DMS 273 (cell line): ENCODE measurements at regions not wholly inside any gene's neighbourhood (a gene's known extent, or its start where the extent isn't known, plus 50 kb on each side); places are given as distances from the start of the nearest gene placed in this dataset.
A peak's percentile ranks its signal among the peaks of the same experiment; 100 is the strongest.
"Not testable (repeated sequence)": the region's sequence is repeated elsewhere in the genome, so short reads cannot be mapped to it uniquely, and the experiment has no call there.

ENCODE experiments used
- DNase-seq: peaks from one replicate; lab custom pipeline; 2025; ENCODE audit not compliant: unreplicated experiment; lab: John Stamatoyannopoulos, UW

DNA sequence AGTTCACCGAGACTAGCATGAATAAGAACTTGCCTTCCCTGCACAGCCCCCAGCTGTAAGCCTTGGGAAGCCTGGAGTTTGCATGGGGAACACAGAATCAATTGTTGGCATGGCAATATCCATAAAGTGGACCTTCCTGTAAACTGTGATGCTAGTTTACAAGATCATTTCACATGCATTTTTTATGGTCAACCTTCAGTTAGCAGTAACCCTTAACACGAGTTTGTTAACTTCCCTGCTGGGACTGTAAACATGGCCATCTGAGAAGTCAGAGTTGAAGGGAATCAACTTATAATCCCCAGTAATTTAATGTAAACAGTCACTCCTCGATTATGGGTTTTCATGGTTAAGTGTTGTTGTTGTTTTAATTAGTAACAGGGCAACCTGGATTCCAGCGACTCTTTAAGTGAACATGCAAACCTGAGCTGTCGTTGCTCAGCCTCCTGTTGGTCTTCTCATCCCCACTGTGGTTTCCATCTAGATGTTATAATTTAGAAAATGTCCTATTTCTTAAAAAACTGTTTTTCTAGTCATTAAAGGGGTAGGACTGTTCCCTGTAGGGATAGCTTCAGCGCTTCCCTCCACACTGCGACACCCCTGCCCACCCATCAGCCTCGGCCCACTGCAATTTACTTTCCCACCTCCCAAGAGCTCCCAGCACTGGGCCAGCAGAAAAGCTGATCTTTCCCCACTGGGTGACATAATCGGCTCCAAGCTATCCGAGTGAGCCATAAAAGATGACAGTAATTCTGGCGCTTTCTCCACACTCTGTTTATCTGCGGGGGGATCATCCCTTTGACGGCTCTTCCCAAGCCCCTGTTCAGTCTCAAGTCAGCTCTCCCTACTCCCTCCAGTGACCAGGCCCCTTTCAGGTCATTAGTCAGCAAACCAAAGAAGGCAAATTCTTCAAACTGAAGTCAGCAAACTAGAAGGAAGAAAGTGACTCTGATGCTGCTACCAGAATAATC is 107.6 kb upstream of the IPO9 start:
- no peak for DNase-seq

GRCh38 chr1:201724039-201724765 is 104.8 kb upstream of the IPO9 start:
- DNase-seq, result no peak

DNA sequence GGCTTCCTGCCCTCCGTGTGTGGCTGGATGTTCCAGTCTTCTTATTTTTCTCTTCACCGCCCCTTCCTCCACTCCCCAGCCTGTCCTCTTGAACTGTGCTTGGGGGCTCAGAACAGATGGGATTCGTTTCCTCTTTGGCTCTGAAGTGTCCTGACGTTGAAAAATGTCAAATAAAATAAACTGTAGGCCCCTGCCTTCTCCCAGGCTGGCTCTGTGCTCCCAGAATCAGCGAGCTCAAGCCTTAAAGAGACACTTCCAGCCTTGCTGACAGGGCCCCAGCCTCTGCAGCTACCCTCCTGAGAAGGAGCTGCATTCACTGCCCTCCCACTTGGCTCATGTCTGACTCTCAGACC is 104.2 kb upstream of the IPO9 start:
- peak; percentile 40 for DNase-seq

DNA sequence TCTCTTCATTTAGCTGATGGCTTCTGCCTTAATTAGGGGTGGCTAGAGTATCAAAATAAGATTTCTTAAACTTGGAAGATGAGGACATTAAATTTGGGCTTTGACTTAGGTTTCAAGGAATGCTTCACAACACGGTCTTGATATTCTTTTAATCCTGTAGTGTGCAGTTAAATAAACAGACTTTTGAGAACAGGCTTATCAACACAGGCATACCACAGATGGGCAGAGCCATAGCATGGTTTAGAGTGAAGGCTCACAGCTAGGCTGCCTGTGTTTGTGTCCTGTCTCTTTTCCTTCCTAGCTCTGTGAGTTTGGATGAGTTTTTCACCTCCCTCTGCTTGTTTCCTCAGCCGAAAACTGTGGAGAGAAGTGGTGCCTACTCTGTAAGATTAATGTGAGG is 102.3 kb upstream of the IPO9 start:
- DNase-seq, result no peak

- peak; percentile 29 for DNase-seq
Measured at GRCh38 chr1:201728731-201729130, 100.2 kb upstream of the IPO9 start.

DNA sequence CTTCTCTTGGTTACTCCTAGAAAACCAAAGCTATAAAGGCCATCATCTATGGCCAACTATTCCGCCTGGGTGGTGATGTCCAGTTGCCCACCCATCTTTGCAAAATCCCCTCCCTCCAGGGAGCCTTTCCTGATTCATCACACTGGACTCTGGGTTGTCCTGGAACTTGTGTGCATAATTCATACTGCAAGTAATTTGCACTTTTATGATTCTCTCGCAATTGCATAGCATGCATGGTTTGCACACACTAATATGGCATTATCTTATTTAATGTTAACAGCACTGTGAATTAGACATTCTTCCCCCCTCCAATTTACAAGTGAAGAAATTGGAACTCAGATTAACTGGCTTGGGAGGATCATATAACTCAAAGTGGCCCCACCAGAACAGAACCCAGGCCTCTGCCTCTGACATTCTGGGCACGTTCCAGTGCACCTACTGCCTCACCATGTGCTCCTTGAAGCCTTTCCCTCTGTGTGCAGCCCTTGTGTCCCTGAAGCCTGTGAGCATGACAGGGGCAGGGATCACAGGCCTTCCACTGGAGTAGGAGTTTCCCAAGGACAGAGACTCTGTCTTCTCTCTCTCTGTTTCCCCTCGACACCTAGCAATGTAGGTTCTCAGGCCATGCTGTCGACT is 98.9 kb upstream of the IPO9 start:
- DNase-seq, result no peak

GRCh38 chr1:201730611-201731010 is 98.3 kb upstream of the IPO9 start:
- no peak for DNase-seq

DNA sequence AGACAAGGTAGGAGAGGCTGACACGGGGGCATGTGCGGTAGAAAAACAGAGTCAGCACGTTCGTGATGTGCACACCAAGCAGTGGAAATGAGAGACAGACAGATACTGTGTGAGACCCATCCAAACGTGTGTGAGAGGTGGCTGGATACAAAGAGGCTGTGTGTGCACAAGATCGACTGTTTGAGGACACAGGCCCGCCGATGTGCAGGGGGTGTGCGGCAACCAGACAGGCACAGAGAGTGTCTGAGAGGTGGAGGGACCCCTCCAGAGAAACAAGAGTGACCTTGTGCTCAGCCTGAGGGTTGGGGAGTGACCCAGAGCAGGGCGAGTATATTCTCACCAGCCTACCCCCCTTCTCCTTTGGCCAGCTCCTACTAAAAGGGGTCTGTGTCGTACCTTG is 97.8 kb upstream of the IPO9 start:
- DNase-seq, result no peak

- DNase-seq, result peak; percentile 38
Measured at GRCh38 chr1:201731592-201731991, 97.4 kb upstream of the IPO9 start.

DNA sequence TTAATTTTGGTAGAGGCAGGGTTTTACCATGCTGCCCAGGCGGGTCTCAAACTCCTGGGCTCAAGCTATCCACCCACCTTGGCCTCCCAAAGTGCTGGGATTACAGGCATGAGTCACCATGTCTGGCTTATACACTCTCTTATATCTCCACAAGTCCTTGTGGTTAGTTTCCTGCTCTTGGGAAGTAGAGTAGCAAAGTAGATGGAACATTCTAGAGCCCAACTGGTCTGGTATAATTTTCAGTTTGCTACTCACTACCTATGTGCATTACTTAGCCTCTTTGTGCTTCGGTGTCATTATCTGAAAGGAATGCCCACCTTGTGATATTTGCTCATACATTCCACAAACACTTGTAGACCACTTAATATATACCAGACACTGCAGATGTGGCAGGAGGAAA is 96.6 kb upstream of the IPO9 start:
- DNase-seq, result no peak

DNA sequence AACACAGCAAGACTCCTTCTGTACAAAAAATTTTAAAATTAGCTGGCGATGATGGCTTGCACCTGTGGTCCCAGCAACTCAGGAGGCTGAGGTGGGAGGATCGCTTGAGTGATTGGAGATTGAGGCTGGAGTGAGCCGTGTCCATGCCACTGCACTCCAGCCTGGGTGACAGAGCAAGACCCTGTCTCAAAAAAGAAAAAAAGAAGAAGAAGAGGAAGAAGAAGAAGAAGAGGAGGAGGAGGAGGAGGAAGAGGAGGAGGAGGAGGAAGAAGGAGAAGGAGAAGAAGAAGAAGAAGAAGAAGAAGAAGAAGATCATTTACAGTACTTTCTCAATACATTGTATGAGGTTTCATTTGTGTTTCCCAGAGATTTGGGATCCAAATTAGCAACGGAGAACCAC is 94.7 kb upstream of the IPO9 start:
- not testable (repeated sequence) for DNase-seq

DNA sequence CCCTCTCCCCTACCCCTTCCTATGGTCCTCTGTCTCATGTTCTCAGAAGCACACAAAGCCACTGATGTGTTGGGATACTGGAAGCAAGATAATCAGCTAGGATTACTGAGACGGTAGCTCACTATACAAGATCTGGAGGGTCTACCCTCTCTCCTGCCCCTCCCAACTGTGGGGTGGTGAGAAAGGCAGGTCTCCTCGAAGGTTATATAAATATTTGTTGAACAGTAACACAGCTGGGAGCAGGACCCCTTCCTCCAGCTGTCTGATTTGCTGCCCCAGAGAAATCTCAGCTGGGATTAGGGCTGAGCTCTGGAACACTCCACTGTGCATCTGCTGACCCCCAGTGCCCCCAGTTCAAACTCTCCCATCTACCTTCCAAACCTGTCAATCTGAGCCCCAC is 94.2 kb upstream of the IPO9 start:
- DNase-seq, result peak; percentile 41

GRCh38 chr1:201736707-201737320 is 92.1 kb upstream of the IPO9 start:
- no peak for DNase-seq

GRCh38 chr1:201737352-201738060 is 91.5 kb upstream of the IPO9 start:
- DNase-seq, result no peak

GRCh38 chr1:201739080-201739479 is 89.9 kb upstream of the IPO9 start:
- DNase-seq, result no peak

DNA sequence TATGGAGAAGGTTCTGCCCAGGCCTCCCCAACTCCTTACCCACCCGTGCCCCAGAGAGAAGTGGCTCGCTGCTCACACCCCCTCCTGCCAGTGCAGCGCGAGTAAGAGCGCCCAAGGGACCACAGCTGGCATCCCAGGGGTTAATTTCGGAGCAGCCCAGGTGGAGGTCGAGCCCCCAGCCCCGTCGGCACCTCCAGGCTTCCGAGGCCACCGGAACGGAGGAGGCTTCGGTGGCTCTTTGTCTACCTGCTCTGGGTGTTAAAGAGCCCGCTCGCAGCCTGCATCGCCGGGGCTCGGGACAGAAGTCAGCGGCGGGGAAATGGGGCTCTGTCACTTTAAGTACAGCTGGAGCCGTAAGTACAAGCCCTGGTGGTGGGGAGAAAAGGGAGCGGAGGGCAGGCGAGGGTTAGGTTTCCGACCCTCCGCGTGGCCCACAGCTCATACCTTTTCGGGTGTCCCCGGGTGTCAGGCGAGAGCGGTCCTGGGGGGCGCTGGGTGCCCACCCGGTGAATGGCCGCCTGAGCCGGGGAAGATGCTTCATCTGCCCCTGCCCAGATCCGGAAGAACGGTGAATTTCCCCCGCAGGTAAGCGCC is 89.4 kb upstream of the IPO9 start:
- DNase-seq, result no peak

GRCh38 chr1:201740086-201740541 is 88.8 kb upstream of the IPO9 start:
- no peak for DNase-seq

GRCh38 chr1:201740670-201741111 is 88.3 kb upstream of the IPO9 start:
- DNase-seq, result no peak

- DNase-seq, result no peak
Measured at GRCh38 chr1:201741763-201742342, 87.1 kb upstream of the IPO9 start.

GRCh38 chr1:201742476-201742875 is 86.5 kb upstream of the IPO9 start:
- no peak for DNase-seq
